K562 (cell line): ENCODE measurements at regions not wholly inside any gene's neighbourhood (a gene's known extent, or its start where the extent isn't known, plus 50 kb on each side); places are given as distances from the start of the nearest gene placed in this dataset.

ENCODE experiments used
- ATAC-seq: fragments of 200-7000 bp; cut with Tn5 transposase; 3 replicates; pipeline ENCODE4 v1.9.1; 2020; ENCODE audit warnings: moderate library complexity
- BruUV-seq: library from RNA; stranded (reverse); fragments of 400-500 nt; replicated peaks from 2 replicates; lab custom pipeline; 2021; lab: Mats Ljungman, UMichigan
- CTCF ChIA-PET: fragments of 300-600 bp; formaldehyde crosslinking; extraction: SDS; loops from one replicate; lab custom pipeline; 2021; ENCODE audit warnings: low intra/inter-chr PET ratio; lab: Yijun Ruan, JAX
- POLR2A ChIA-PET: fragments of 300-600, 350-650 bp; sonication (Branson Sonifier 250); formaldehyde crosslinking; extraction: SDS; loops from one replicate; lab custom pipeline; 2021; ENCODE audit warnings: antibody characterized with exemption, inconsistent platforms; lab: Yijun Ruan, JAX
- DNase-seq, 4 experiments: peaks; one replicate each; pipeline versions ENCODE4 v3.0.0 to v3.0.0-alpha.2; 2011 to 2018; ENCODE audit warnings: low spot score in 3 of 4, mixed read lengths in 3 of 4; ENCODE audit errors: extremely low read depth in 1 of 4
- FAIRE-seq: peaks from 2 replicates; lab custom pipeline; 2011; peaks lifted over from hg19 to GRCh38; lab: Jason Lieb, UNC
- H2AFZ ChIP-seq: 2 replicates; pipeline ENCODE4 v1.6.0; 2011; ENCODE audit warnings: low read depth, low read length, control low read depth, inconsistent platforms
- H3K27ac ChIP-seq: fragments of 200-600 bp; 3 replicates; pipeline ENCODE4 v1.8.0; 2011; ENCODE audit warnings: low read depth, mild to moderate bottlenecking, control low read depth, inconsistent platforms, low read length, moderate library complexity, mixed read lengths; ENCODE audit errors: extremely low read depth
- H3K27me3 ChIP-seq, 2 experiments: fragments of 300-600 bp in 1 of 2; 2 replicates in 1 of 2; 3 replicates in 1 of 2; pipeline versions ENCODE4 v1.6.0 to v1.8.0; 2011; ENCODE audit warnings: inconsistent platforms in 2 of 2, low read length in 2 of 2, mild to moderate bottlenecking in 1 of 2, mixed read lengths in 1 of 2, moderate library complexity in 1 of 2; ENCODE audit not compliant: control insufficient read depth in 2 of 2, insufficient read depth in 2 of 2
- H3K36me3 ChIP-seq: fragments of 300-600 bp; 3 replicates; pipeline ENCODE4 v1.8.0; 2011; ENCODE audit warnings: mild to moderate bottlenecking, low read length, inconsistent platforms; ENCODE audit not compliant: control insufficient read depth, insufficient read depth
- H3K4me1 ChIP-seq, 2 experiments: fragments of 200-600 bp in 1 of 2; replicated peaks in 1 of 2; 2 replicates in 1 of 2; 3 replicates in 1 of 2; pipeline versions ENCODE4 v1.5.1 to v1.8.0; 2011; ENCODE audit warnings: inconsistent platforms in 2 of 2, low read length in 2 of 2, mild to moderate bottlenecking in 1 of 2, mixed read lengths in 1 of 2, moderate library complexity in 1 of 2; ENCODE audit not compliant: control insufficient read depth in 2 of 2, insufficient read depth in 2 of 2
- H3K4me2 ChIP-seq: 2 replicates; pipeline ENCODE4 v1.6.1; 2011; ENCODE audit warnings: low read length, control low read depth, inconsistent platforms, mixed read lengths; ENCODE audit not compliant: insufficient read depth
- H3K4me3 ChIP-seq: fragments of 200-600 bp; sonication (generic), shearing (Covaris generic); 2 replicates; pipeline ENCODE4 v1.5.1; 2016; ENCODE audit warnings: control low read depth, inconsistent platforms
- H3K79me2 ChIP-seq: fragments of 200-600 bp; 3 replicates; pipeline ENCODE4 v1.8.0; 2011; ENCODE audit warnings: low read length, inconsistent platforms; ENCODE audit not compliant: control insufficient read depth, insufficient read depth
- H3K9ac ChIP-seq, 2 experiments: 2 replicates each; pipeline versions ENCODE4 v1.6.0 to v1.6.1; 2011; ENCODE audit warnings: low read depth in 2 of 2, low read length in 2 of 2, control low read depth in 1 of 2, inconsistent platforms in 1 of 2, mild to moderate bottlenecking in 1 of 2, mixed read lengths in 1 of 2; ENCODE audit not compliant: insufficient read depth in 1 of 2
- H3K9me1 ChIP-seq: one replicate; pipeline ENCODE4 v1.6.0; 2011; ENCODE audit warnings: inconsistent platforms, mild to moderate bottlenecking, low read length, moderate library complexity; ENCODE audit not compliant: control insufficient read depth, insufficient read depth
- H3K9me3 ChIP-seq: replicated peaks from 2 replicates; pipeline ENCODE4 v1.5.1; 2011; ENCODE audit warnings: low read depth, low read length, inconsistent platforms; ENCODE audit not compliant: control insufficient read depth, insufficient read depth
- H4K20me1 ChIP-seq: replicated peaks from 2 replicates; pipeline ENCODE4 v1.6.1; 2011; ENCODE audit warnings: low read length, inconsistent platforms, mixed read lengths; ENCODE audit not compliant: control insufficient read depth, insufficient read depth
- CREBBP ChIP-seq: IDR thresholded peaks from one replicate; pipeline ENCODE4 v1.6.1; 2012; ENCODE audit warnings: low read depth, mild to moderate bottlenecking, control low read depth, inconsistent platforms, low read length
- CSDE1 ChIP-seq, 2 experiments: fragments of 450-650 bp; IDR thresholded peaks; 2 replicates each; pipeline ENCODE4 v1.6.1; 2016; ENCODE audit warnings: mild to moderate bottlenecking in 1 of 2
- IRF2 ChIP-seq: sonication (generic); formaldehyde crosslinking; IDR thresholded peaks from 2 replicates; pipeline ENCODE4 v1.8.1; 2022; ENCODE audit warnings: mild to moderate bottlenecking, missing genetic modification reagents
- KAT8 ChIP-seq: fragments of 450-650 bp; IDR thresholded peaks from 2 replicates; pipeline ENCODE4 v1.6.1; 2016; ENCODE audit warnings: low read depth, mild to moderate bottlenecking
- MTA1 ChIP-seq: fragments of 450-650 bp; IDR thresholded peaks from 2 replicates; pipeline ENCODE4 v1.6.1; 2017; ENCODE audit warnings: borderline replicate concordance
- POLR3G ChIP-seq: IDR thresholded peaks from 2 replicates; pipeline ENCODE4 v1.6.1; 2011; ENCODE audit not compliant: insufficient read length, insufficient replicate concordance; ENCODE audit errors: extremely low read depth
- PTBP1 ChIP-seq: fragments of 200-400 bp; formaldehyde crosslinking; IDR thresholded peaks from 2 replicates; pipeline ENCODE4 v1.6.1; 2017; ENCODE audit warnings: low read depth, low read length
- RHOXF2B ChIP-seq: fragments of 250-450 bp; sonication (Bioruptor Pico); conservative IDR thresholded peaks from 2 replicates; pipeline ENCODE4 v1.5.1; 2021
- XRCC3 ChIP-seq: fragments of 450-650 bp; IDR thresholded peaks from 2 replicates; pipeline ENCODE4 v1.6.1; 2017; ENCODE audit warnings: mild to moderate bottlenecking, moderate library complexity
- ZNF165 ChIP-seq: fragments of 250-450 bp; sonication (Bioruptor Pico); IDR thresholded peaks from 2 replicates; pipeline ENCODE4 v1.4.0; 2020; ENCODE audit warnings: borderline replicate concordance
- ZNF263 ChIP-seq: sonication (generic); formaldehyde crosslinking; IDR thresholded peaks from 2 replicates; pipeline ENCODE4 v1.8.0; 2022; ENCODE audit warnings: mild to moderate bottlenecking, missing genetic modification reagents, borderline replicate concordance
- ZNF778 ChIP-seq: fragments of 450-650 bp; formaldehyde crosslinking; IDR thresholded peaks from 2 replicates; pipeline ENCODE4 v1.4.0; 2020; ENCODE audit warnings: mild to moderate bottlenecking, moderate library complexity
- WGBS: fragments of 100-300 bp; shearing (Covaris generic); methylation state at CpG from one replicate; pipeline ENCODE4 v1.1.6; 2016; ENCODE audit warnings: low coverage, mixed read lengths; ENCODE audit not compliant: insufficient coverage; ENCODE audit errors: missing lambda C conversion rate; 5-methylcytosine and 5-hydroxymethylcytosine counted together
- in situ Hi-C: fragments of 300-500 bp; cut with MboI; formaldehyde crosslinking; loops from 4 replicates; pipeline ENCODE4 v1.15.0; 2018; ENCODE audit warnings: inconsistent platforms, mixed read lengths
- intact Hi-C: fragments of 100-400 bp; cut with micrococcal nuclease; formaldehyde crosslinking; loops from 2 replicates; pipeline ENCODE4 v1.14.2; 2022
- TF ChIP-seq, protein P1 (sequence below): fragments of 250-450 bp; sonication (Bioruptor Pico); IDR thresholded peaks from 2 replicates; pipeline ENCODE4 v1.8.0; 2021; ENCODE audit warnings: borderline replicate concordance, mild to moderate bottlenecking, moderate library complexity; ENCODE audit not compliant: poor library complexity, severe bottlenecking
- TF ChIP-seq, protein P2 (sequence below): fragments of 450-650 bp; IDR thresholded peaks from 2 replicates; pipeline ENCODE4 v1.6.1; 2016; ENCODE audit warnings: mild to moderate bottlenecking
- TF ChIP-seq, protein P3 (sequence below), 2 experiments: fragments of 450-650 bp in 1 of 2; sonication (generic) in 1 of 2; formaldehyde crosslinking in 1 of 2; IDR thresholded peaks in 1 of 2; conservative IDR thresholded peaks in 1 of 2; 2 replicates each; pipeline versions ENCODE4 v1.6.1 to v1.8.1; 2016 to 2023; ENCODE audit warnings: mild to moderate bottlenecking in 2 of 2, moderate library complexity in 2 of 2, inconsistent platforms in 1 of 2, missing genetic modification reagents in 1 of 2

DNA sequence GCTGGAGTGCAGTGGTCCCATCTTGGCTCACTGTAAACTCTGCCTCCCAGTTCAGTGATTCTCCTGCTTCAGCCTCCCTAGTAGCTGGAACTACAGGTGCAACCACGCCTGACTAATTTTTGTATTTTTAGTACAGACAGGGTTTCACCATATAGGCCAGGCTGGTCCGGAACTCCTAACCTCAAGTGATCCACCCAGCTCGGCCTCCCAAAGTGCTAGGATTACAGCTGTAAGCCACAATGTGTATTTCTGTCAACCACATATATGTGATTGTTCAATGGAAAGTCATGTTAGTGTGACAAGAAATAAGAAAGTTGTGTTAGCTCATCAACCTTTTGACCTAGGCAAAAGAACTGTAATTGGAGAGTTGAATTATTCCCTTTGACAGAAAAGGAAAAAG, 677.1 kb upstream of the CHD1 start:
- Histone ChIP-seq H3K9ac (no peak overlapping the region), H3K27me3 (no peaks in the 10 kb centered on the region), H3K9me1 (no peaks in the 10 kb centered on the region), H3K27ac (no peak overlapping the region), H3K4me2 (no peak overlapping the region), H2AFZ (no peak overlapping the region), H3K4me3 (no peak overlapping the region), H3K79me2 (no peaks in the 10 kb centered on the region), H3K4me1 (no peaks in the 10 kb centered on the region), H4K20me1 (no peaks in the 10 kb centered on the region), H3K36me3 (no peaks in the 10 kb centered on the region), H3K9me3 (no peaks in the 10 kb centered on the region; the same call in 1 of the 2 replicates)
- DNase-seq (no peak), ATAC-seq (no peak), FAIRE-seq (no peak)
- TF ChIP-seq XRCC3 (no peak), ZNF778 (CRISPR knock-in tag) (no peak), ZNF263 (CRISPR knock-in tag) (no peak), MTA1 (no peak), ZNF165 (CRISPR knock-in tag) (no peak), CREBBP (no peak), KAT8 (no peak), RHOXF2B (CRISPR knock-in tag) (no peak), PTBP1 (no peak), CSDE1 (IDR thresholded peaks at IDR 0.05) (no peak), POLR3G (no peak), IRF2 (CRISPR knock-in tag) (no peak)
- TF ChIP-seq, protein P1, sequence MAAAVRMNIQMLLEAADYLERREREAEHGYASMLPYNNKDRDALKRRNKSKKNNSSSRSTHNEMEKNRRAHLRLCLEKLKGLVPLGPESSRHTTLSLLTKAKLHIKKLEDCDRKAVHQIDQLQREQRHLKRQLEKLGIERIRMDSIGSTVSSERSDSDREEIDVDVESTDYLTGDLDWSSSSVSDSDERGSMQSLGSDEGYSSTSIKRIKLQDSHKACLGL (CRISPR knock-in tag) = no peak
- TF ChIP-seq, protein P2, sequence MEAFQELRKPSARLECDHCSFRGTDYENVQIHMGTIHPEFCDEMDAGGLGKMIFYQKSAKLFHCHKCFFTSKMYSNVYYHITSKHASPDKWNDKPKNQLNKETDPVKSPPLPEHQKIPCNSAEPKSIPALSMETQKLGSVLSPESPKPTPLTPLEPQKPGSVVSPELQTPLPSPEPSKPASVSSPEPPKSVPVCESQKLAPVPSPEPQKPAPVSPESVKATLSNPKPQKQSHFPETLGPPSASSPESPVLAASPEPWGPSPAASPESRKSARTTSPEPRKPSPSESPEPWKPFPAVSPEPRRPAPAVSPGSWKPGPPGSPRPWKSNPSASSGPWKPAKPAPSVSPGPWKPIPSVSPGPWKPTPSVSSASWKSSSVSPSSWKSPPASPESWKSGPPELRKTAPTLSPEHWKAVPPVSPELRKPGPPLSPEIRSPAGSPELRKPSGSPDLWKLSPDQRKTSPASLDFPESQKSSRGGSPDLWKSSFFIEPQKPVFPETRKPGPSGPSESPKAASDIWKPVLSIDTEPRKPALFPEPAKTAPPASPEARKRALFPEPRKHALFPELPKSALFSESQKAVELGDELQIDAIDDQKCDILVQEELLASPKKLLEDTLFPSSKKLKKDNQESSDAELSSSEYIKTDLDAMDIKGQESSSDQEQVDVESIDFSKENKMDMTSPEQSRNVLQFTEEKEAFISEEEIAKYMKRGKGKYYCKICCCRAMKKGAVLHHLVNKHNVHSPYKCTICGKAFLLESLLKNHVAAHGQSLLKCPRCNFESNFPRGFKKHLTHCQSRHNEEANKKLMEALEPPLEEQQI = no peak
- TF ChIP-seq, protein P3, sequence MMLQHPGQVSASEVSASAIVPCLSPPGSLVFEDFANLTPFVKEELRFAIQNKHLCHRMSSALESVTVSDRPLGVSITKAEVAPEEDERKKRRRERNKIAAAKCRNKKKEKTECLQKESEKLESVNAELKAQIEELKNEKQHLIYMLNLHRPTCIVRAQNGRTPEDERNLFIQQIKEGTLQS (IDR thresholded peaks at IDR 0.05) = no peak
- TF ChIP-seq, protein P3 (CRISPR knock-in tag; conservative IDR thresholded peaks at IDR 0.05) = no peak
- POLR2A ChIA-PET = no interaction called here
- CTCF ChIA-PET = no interaction called here
- WGBS = 0% methylated on average over 3 of the region's 3 CpGs
- intact Hi-C loops = no loop called here
- in situ Hi-C loops = no loop called here
- no TSS peak for BruUV-seq
